RWPE2 (cell line): ENCODE measurements at regions not wholly inside any gene's neighbourhood (a gene's known extent, or its start where the extent isn't known, plus 50 kb on each side); places are given as distances from the start of the nearest gene placed in this dataset.

Experiments
- ATAC-seq: fragments of 200-7000 bp; cut with Tn5 transposase; 3 replicates; pipeline ENCODE4 v1.9.1; 2021; ENCODE audit warnings: low read depth
- DNase-seq: peaks from one replicate; pipeline ENCODE4 v3.0.0-alpha.2; 2020; ENCODE audit warnings: low spot score
- H3K27ac ChIP-seq: fragments of 450-650 bp; 2 replicates; pipeline ENCODE4 v1.5.1; 2017; ENCODE audit warnings: mild to moderate bottlenecking; ENCODE audit not compliant: poor library complexity, severe bottlenecking
- H3K27me3 ChIP-seq: fragments of 250-450 bp; sonication (Bioruptor Pico); 2 replicates; pipeline ENCODE4 v1.5.1; 2021; ENCODE audit warnings: mild to moderate bottlenecking, moderate library complexity; ENCODE audit not compliant: insufficient read depth, poor library complexity, severe bottlenecking
- H3K36me3 ChIP-seq: fragments of 250-450 bp; sonication (Bioruptor Pico); 2 replicates; pipeline ENCODE4 v1.5.1; 2020; ENCODE audit warnings: low read depth, mild to moderate bottlenecking, moderate library complexity
- H3K4me1 ChIP-seq: fragments of 250-450 bp; sonication (Bioruptor Pico); 2 replicates; pipeline ENCODE4 v1.5.1; 2021; ENCODE audit warnings: mild to moderate bottlenecking, moderate library complexity; ENCODE audit not compliant: insufficient read depth, poor library complexity, severe bottlenecking
- H3K4me3 ChIP-seq: fragments of 250-450 bp; sonication (Bioruptor Pico); 2 replicates; pipeline ENCODE4 v1.5.1; 2021; ENCODE audit warnings: mild to moderate bottlenecking, moderate library complexity; ENCODE audit not compliant: severe bottlenecking
- H3K9me3 ChIP-seq: fragments of 250-450 bp; sonication (Bioruptor Pico); 2 replicates; pipeline ENCODE4 v1.5.1; 2021; ENCODE audit warnings: mild to moderate bottlenecking, moderate library complexity; ENCODE audit not compliant: severe bottlenecking
- TF ChIP-seq, protein P1 (sequence below): fragments of 450-650 bp; IDR thresholded peaks from one replicate; pipeline ENCODE4 v1.5.1; 2017; ENCODE audit warnings: mild to moderate bottlenecking, moderate library complexity; ENCODE audit not compliant: poor library complexity, severe bottlenecking

DNA sequence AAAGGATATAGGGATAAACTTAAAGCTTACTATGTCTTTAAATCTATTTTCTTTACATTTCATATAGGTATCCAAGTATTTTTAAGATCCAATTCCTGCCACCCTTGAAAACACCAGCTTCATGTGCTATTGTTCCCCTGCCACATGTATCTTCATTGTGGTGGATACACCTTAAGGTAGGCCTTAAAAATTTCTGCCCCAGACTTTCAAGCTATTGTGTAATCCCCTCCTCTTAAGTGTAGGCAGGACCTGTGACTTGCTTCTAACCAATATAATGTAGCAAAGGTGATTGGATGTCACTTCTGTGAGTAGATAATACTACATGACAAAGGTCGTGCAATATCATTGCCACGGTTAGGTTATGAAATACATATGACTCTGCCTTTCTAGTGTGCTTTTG, 119.5 kb downstream of the RAD51AP2 start:
- no peaks in the 10 kb centered on the region for H3K27me3 ChIP-seq
- peaks cover 5% of the 10 kb centered on the region for H3K9me3 ChIP-seq
- TF ChIP-seq, protein P1, sequence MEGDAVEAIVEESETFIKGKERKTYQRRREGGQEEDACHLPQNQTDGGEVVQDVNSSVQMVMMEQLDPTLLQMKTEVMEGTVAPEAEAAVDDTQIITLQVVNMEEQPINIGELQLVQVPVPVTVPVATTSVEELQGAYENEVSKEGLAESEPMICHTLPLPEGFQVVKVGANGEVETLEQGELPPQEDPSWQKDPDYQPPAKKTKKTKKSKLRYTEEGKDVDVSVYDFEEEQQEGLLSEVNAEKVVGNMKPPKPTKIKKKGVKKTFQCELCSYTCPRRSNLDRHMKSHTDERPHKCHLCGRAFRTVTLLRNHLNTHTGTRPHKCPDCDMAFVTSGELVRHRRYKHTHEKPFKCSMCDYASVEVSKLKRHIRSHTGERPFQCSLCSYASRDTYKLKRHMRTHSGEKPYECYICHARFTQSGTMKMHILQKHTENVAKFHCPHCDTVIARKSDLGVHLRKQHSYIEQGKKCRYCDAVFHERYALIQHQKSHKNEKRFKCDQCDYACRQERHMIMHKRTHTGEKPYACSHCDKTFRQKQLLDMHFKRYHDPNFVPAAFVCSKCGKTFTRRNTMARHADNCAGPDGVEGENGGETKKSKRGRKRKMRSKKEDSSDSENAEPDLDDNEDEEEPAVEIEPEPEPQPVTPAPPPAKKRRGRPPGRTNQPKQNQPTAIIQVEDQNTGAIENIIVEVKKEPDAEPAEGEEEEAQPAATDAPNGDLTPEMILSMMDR = no peak
- H3K4me3 ChIP-seq = no peak overlapping the region
- H3K27ac ChIP-seq = no peak overlapping the region
- ATAC-seq (no peak), DNase-seq (no peak)
- peaks cover 4% of the 10 kb centered on the region; the same call in 1 of the 2 replicates for H3K36me3 ChIP-seq
- H3K4me1 ChIP-seq = no peaks in the 10 kb centered on the region

DNA sequence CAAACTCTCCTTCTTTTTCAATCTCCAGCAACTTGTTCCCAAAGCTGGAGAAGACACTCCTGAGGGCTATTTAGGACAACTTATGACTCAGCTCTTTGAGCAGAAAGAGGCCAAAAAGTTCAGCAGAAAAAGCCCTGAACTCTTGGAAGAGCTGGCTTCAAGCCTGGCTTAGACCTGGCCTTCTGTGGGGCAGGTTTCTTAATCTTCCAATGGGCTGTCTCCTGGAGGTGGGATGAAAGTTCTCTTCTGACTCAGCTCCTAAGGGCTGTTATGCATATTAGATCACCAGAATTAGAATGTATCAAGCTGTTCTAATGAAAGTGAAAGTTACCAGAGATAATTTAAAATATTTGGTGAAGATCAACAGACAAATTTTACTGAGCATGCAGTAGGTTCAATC, 129.4 kb downstream of the RAD51AP2 start:
- TF ChIP-seq, protein P1 = no peak
- Histone ChIP-seq H3K36me3 (no peaks in the 10 kb centered on the region), H3K27ac (no peak overlapping the region), H3K9me3 (no peaks in the 10 kb centered on the region), H3K4me3 (no peak overlapping the region), H3K27me3 (no peaks in the 10 kb centered on the region), H3K4me1 (no peaks in the 10 kb centered on the region)
- ATAC-seq (no peak), DNase-seq (no peak)

DNA sequence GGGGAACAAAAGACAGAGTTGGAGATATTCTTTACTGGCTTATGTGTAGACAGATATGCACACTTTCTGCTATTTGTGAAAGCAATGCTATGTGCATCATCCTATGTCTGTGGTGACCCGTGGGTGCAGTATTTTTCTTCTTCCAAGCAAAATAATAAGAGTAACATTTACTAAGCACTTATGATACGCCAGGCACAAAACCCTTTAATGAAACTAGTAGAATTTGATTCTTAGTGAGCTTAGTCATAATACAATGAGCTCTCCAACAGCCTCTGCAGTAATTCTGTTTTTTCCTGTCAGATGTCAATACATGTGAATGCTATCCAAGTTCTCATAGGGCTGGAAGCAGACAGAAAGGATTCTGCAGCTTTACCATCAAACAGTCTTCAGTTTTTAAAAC, 130.6 kb downstream of the RAD51AP2 start:
- no peak for ATAC-seq
- DNase-seq = no peak
- no peaks in the 10 kb centered on the region for H3K36me3 ChIP-seq
- no peak overlapping the region for H3K27ac ChIP-seq
- TF ChIP-seq, protein P1 = no peak
- no peaks in the 10 kb centered on the region for H3K27me3 ChIP-seq
- H3K4me1 ChIP-seq = no peaks in the 10 kb centered on the region
- H3K9me3 ChIP-seq = no peaks in the 10 kb centered on the region
- H3K4me3 ChIP-seq = no peak overlapping the region

DNA sequence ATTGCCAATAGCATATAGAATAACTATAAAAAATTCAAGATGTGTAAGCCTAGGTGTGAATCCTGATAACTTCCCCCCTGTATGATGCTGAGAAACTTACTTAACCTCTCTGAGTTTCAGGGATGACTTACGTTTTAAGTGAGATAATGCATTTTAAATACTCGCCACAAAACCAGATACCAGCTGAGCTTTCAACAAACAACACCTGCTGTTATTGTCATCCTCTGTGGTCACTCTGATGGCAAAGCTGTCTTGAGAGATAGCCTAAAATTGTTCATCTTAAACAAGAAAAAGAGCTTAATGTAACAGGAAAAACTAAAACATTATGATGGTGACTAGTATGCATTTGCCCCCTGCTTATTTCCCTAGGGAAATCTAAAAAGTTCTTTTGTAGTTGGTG, 131.5 kb downstream of the RAD51AP2 start:
- DNase-seq (no peak), ATAC-seq (no peak)
- Histone ChIP-seq H3K4me3 (no peak overlapping the region), H3K36me3 (no peaks in the 10 kb centered on the region), H3K9me3 (no peaks in the 10 kb centered on the region), H3K27me3 (no peaks in the 10 kb centered on the region), H3K4me1 (no peaks in the 10 kb centered on the region), H3K27ac (no peak overlapping the region)
- TF ChIP-seq, protein P1 = no peak

DNA sequence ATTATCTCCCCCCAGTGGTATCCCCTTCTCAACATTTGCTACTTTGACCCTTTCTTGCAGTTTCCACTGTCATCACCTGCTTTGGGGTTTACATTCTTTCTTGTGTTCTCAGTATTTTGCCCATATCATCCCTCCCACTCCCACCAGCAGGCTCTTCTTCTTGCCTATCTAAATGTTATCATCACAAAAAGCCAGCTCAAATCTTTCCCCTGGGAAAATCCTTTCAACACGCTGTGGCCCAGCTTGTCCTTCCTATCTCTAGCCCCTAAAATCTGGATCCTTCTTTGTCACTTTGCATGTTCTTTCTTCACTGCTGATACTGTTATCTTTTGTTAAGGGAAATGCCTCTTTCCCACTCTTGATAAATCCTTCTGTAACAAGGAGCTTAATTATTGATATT, 138.2 kb downstream of the RAD51AP2 start:
- no peaks in the 10 kb centered on the region for H3K27me3 ChIP-seq
- H3K9me3 ChIP-seq = no peaks in the 10 kb centered on the region
- no peaks in the 10 kb centered on the region for H3K4me1 ChIP-seq
- no peak overlapping the region for H3K27ac ChIP-seq
- DNase-seq (no peak), ATAC-seq (no peak)
- TF ChIP-seq, protein P1 = no peak
- H3K4me3 ChIP-seq = no peak overlapping the region
- H3K36me3 ChIP-seq = no peaks in the 10 kb centered on the region
